Skeletal muscle cell (primary cell): ENCODE measurements at regions not wholly inside any gene's neighbourhood (a gene's known extent, or its start where the extent isn't known, plus 50 kb on each side); places are given as distances from the start of the nearest gene placed in this dataset.
"Not testable (repeated sequence)": the region's sequence is repeated elsewhere in the genome, so short reads cannot be mapped to it uniquely, and the experiment has no call there.

Source experiments
- DNase-seq: peaks from one replicate; pipeline ENCODE4 v3.0.0-alpha.2; 2010; ENCODE audit warnings: low read depth
- H3K4me3 ChIP-seq: 2 replicates; pipeline ENCODE4 v1.5.1; 2011; ENCODE audit warnings: low read depth, mild to moderate bottlenecking, control low read depth, low read length, moderate library complexity

DNA sequence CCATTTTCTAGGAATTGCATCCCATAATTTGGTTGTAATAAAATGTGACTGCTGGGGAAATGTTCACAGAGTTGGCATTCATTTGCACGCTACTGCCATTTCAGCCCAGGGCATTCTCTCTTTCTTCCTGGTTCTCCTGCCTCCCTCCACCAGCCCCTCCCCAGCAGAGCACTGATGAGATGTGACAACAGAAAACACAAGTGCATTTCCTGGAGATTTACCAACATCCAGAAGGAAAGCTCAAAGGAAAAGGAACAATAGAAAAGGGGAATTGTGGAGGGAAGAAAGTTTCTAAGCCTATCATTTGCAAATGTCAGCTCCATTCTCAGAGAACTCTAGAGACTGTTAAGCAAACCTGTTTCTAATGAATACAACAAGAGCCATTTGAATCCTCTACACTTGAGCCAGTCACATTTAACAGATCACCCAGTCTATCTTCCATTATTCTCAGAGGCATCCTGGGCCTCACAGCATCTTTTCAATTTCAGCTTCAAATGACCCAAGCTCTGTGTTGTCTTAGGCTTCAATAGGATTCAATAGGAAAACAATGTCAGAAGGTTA lies 395.6 kb upstream of the PBX1 start:
- no peak for DNase-seq
- no peak overlapping the region for H3K4me3 ChIP-seq

DNA sequence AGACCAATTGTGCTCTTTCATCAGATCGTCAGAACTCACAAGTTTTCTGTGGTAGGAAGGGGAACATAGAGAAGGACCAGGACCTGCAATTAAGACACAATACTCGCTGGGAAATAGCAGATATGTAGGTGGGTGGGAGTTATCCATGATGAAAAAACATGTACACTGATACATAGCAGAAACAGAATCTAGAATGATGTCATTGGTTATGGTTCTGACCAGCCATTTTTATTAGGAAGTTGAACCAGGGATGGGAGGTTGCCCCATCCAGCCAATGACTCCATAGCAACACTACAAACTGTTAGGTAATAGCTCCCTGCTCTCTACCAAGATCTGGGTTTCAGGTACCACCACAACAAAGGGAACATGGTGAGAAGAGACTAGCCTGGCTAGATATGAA lies 393.5 kb upstream of the PBX1 start:
- DNase-seq: no peak
- no peak overlapping the region for H3K4me3 ChIP-seq

DNA sequence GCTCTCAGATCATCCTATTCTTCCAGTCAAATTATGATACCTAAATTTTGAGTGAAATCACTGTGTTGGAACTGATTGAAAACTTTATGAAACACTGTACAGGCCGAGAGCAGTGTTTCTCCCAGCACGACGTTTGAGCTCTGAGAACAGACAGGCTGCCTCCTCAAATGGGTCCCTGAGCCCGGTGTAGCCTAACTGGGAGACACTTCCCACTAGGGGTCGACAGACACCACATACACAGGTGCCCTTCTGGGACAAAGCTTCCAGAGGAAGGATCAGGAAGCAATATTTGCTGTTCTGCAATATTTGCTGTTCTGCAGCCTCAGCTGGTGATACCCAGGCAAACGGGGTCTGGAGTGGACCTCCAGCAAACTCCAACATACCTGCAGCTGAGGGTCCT lies 392.5 kb upstream of the PBX1 start:
- DNase-seq, H3K4me3 ChIP-seq: not testable (repeated sequence)

DNA sequence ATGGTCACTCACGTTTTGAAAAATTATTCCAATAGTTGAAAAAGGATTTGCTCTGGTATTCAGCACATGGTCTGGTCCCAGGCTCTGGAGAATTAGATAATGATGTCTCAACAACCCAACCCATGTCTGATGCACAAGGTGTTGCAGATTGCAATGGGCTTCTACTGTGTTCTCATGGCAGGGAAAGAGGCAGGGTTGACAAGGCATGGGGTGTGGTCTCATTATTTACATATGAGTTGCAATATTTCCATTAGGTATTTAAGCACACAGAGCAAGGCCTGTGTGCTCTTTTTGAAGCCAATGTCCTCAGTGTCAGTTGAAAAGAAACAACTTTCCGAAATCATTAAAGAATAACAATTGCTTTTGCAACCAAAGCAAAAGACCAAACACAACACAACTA lies 381.9 kb upstream of the PBX1 start:
- no peak for DNase-seq
- no peak overlapping the region for H3K4me3 ChIP-seq

DNA sequence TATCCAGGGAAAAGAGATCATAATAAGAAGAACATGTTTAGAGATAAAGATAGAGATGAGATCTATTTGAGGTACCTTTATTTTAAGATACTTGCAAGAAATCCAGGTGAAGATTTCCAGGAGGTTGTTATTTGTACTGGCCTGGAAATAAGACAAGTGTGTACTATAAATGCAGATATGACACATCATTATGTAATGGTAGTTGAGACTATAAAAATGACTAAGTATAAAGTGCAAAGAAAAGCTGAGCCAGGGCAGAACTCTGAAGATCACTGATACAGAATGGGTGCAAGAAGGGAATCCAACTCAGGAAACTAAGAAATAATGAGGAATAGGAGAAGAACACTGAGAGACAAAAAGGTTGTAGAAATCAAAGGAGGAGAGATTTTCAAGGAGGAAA lies 378.2 kb upstream of the PBX1 start:
- H3K4me3 ChIP-seq: no peak overlapping the region
- DNase-seq: no peak

DNA sequence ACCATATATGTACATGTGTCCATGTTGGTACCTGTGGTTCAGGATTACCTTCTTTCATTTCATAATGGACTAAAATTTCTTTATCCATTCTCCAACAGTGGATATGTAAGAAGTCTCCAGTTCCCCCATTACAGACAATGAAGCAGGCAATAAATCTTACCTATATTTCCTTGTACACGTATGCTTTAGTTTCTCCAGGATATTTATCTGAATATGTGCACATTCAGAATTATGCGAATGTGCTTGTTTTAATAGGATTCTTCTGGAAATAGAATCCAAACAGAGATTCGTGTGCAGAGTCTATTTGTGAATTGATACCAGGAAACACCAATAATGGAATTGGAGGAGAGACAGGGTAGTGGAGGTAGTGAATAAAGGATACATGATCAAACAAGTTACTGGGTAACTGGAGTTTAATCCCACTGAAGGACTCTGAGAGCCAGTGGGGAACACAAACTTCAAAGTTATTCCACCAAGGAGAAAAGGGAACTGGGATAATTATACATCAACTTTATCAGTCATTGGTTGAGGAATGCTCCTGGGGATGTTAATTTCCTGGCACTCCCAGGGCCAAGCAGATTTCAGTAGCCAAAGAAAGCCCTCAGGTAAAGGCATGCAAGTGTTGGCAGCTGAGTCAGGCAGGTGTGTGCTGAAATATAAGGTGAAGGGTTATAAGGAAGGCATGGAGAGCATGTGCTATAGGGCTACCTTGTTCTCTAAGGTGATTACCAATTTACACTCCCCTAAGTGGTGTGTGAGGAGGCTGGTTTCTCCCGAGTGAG lies 374.9 kb upstream of the PBX1 start:
- no peak overlapping the region for H3K4me3 ChIP-seq
- no peak for DNase-seq

DNA sequence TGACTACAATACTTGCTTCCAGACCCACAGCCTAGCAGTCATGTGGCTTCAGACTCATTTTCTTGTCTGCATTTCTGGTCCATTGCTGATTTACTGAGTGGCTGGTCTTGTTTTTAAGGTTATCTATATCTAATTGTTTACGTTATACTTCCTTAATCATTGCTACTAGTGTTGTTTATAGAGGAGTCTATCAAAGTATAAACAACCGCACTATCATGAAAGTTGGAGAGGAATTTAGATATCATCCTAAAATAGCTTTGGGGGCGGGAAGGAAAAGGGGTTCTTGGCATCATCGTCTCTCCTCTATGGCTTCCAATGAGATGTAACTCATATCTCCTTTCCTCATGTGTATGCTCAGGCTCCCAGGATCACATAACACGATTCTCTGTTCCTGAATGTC lies 372.1 kb upstream of the PBX1 start:
- H3K4me3 ChIP-seq: no peak overlapping the region
- no peak for DNase-seq

DNA sequence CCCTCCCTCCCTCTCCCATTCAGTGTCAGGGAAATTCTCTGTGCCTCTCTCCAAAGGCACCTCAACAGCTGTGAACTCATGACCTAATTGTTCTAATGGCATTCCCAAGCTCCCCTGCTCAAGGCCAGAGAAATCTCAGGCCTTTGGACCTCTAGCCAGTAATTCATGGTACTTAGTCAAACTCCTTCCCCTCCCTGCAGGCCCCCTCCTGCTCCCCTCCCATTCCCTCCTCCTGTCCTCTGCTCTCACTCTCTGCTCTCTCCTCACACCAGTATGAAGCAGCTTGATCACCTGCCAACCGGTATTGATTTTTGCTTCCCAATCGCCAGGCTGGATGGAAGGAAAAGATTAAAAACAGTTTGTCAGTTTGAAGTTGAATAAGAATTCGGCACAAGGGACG lies 370.5 kb upstream of the PBX1 start:
- no peak for DNase-seq
- no peak overlapping the region for H3K4me3 ChIP-seq

DNA sequence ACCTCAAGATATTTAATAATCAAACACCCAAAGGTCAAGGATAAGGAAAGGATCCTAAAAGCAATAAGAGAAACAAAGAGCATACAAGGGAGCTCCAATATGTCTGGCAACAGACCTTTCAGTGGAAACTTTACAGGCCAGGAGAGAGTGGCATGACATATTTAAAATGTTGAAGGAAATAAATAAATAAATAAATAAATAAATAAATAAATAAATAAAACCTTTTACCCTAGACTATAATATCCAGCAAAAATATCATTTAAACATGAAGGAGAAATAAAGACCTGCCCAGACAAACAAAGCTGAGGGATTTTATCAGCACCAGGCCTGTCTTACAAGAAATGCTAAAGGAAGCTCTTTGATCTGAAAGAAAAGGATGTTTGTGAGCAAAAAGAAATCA lies 367.8 kb upstream of the PBX1 start:
- H3K4me3 ChIP-seq: no peak overlapping the region
- DNase-seq: no peak

DNA sequence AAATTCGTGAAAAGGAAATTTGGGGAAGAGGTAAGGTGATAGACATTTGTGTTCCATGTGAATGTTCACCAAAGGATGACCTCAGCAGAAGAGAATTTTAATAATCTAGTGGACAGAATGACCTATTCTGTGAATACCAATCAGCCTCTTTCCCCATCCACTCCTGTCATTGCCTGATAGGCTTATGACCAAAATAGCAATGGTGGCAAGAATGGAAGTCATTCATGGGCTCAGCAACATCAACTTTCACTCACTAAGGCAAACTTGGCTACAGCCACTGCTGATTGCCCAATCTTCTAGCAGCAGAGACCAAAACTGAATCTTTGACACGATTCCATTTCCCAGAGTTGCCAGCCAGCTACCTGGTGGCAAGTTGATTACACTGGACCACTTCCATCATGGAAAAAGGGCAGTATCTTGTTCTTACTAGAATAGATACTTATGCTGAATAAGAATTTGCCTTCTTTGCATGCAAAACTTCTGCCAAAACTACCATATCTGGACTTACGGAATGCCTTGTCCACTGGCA lies 348.7 kb upstream of the PBX1 start:
- no peak overlapping the region for H3K4me3 ChIP-seq
- DNase-seq: no peak

DNA sequence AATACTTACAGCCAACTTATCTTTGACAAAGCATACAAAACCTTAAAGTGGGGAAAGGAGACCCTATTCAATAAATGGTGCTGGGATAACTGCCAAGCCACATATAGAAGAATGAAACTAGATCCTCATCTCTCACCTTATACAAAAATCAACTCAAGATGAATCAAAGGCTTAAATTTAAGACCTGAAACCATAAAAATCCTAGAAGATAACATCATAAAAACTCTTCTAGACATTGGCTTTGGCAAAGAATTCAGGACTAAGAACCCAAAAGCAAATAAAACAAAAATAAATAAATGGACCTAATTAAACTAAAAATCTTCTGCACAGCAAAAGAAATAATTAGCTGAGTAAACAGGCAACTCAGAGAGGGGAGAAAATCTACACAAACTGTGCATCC lies 335.6 kb upstream of the PBX1 start:
- no peak for DNase-seq
- H3K4me3 ChIP-seq: no peak overlapping the region

DNA sequence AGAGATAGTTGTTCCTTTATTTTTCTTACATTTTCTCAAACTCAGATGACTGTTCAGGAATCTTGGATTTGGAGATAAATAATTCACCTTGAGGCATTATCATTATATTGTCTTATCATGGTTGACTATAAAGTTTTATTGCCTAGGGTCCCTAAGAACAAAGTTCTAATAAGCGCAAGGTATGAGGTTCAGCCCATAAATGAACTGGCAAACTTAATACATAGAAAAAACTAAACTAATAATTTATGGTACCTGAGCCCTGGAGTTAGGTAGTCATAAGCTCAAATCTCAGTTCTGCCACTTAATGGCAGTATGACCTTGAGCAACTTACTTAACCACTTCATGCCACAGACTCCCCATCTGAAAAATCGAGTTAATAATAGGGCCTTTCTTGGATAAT lies 334.0 kb upstream of the PBX1 start:
- H3K4me3 ChIP-seq: no peak overlapping the region
- DNase-seq: no peak

DNA sequence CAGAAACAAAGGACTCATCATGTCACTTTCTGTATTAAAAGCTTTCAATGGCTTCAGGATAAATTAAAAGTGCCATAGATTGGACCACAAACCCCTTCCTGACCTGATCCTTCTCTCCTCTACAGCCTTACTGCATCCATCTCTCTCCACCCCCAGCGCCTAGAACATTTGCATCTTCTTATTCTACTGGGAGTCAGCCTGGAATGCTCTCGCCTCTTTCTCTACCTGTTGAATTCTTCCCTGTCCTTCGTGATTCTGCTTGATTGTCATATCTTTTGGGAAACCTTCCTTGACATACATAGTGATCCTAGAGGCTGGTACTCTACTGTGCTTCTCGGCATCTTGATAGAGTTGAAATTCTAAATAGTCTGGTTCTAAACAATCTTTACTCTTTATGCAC lies 332.0 kb upstream of the PBX1 start:
- no peak for DNase-seq
- H3K4me3 ChIP-seq: no peak overlapping the region

DNA sequence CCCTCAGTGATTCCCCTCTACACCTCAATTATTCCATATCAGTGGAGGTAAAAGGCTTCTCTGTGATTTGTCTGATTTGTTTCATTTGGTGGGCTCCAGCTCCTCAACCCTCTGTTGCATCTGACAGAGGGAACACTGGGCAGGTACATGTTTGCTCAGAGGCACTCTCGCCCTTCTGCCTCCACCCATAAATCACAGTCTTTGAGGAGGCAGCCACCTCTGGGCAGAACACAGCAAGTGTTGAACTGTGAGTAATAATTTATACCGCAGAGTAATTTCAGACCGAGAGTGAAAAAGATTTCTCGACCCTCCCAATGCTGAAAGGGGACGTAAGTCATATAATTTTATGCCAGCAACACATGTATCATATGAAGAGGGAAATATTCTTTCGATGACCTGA lies 330.1 kb upstream of the PBX1 start:
- no peak overlapping the region for H3K4me3 ChIP-seq
- DNase-seq: no peak

DNA sequence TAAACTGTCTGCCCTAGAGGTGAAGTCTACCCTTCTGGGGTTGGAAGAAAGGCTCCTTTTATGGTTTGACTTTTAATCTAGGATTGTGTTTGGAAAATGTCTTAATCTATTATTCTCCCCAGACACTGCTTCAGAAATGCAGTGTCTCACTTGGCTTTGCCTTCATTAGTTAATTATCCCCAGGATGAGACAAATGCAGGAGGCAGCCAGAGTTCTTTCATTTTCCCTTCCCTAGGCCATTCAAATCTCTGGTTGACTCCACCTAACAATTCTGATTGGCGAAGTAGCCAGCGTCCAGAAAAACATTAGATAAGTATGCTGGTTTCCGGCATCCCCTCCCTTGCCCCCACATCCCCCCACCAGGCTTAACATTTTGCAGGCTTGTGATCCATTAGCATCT lies 325.8 kb upstream of the PBX1 start:
- DNase-seq: no peak
- H3K4me3 ChIP-seq: no peak overlapping the region

DNA sequence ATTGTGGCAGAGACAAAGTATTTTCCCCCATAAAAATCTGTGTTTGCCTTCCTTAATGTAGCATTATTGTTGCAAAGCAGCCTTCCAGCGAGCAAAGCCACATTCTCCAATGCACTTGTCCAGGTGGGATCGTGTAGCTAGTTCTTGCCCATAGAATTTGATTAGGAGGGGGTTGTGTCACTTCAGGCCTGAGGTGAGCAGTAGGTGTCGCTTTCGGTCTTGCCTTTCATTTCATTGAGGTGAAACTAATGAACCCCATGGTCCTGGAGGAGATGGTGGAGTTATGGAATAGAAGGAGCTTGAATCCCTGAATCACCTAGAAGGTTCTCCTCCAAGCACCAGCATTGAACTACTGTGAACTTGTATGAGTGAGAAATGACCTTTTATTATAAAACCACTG lies 318.9 kb upstream of the PBX1 start:
- no peak for DNase-seq
- H3K4me3 ChIP-seq: no peak overlapping the region

DNA sequence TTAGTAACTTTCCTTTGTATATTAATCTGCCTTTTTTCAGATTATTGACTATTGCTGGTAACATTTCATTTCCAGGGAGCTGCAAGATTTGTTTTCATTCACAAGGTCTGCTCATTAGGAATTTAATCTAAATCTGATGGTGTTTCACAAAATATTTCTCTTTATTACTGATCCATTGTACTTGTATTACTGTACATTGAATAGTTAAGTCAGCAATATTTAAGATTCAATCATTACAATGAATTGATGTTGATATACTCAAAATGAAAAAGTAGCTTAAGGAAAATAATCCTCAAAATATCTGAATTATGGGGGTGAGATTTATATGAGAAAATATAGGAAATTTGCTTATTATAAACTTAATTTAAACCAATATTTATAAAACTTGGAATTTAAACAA lies 308.6 kb upstream of the PBX1 start:
- DNase-seq: no peak
- no peak overlapping the region for H3K4me3 ChIP-seq

DNA sequence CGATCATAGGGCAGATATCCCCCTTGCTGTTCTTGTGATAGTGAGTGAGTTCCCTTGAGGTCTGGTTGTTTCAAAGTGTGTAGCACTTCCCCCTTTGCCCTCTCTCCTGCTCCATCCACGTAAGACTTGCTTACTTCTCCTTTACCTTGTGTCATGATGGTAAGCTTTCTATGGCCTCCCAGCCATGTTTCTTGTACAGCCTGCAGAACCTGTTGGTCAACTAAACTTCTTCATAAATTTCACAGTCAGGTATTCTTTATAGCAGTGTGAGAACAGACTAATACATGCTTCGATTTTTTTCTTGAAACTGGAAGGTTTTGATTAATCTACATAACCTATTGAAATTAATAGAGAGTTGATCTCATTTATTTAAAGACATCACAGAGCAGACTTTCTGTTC lies 302.5 kb upstream of the PBX1 start:
- H3K4me3 ChIP-seq: no peak overlapping the region
- DNase-seq: no peak

DNA sequence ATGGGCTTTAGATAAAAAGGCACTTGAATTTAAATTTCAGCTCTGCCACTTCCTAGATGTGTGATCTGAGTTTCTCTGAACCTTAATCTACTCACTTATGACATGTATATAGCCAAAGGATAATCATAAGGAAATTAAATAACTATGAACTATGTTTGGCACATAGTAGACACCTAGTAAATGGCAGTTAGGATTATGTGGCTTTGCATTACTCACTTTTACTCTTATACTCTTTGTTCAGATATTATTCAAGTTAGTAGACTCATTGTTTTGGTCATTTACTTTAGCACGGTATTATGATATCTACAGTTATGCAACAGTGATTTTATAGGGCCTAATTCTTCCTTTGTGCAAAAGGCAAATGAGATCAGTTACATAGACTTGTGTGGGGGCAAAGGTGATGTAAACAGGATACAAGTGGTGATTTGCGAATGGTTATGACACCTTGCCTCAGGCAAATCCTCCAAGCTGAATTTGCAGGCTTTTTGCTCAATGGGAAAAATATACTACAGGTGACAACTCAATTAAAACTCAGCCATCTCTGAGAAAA lies 297.2 kb upstream of the PBX1 start:
- H3K4me3 ChIP-seq: no peak overlapping the region
- DNase-seq: no peak

DNA sequence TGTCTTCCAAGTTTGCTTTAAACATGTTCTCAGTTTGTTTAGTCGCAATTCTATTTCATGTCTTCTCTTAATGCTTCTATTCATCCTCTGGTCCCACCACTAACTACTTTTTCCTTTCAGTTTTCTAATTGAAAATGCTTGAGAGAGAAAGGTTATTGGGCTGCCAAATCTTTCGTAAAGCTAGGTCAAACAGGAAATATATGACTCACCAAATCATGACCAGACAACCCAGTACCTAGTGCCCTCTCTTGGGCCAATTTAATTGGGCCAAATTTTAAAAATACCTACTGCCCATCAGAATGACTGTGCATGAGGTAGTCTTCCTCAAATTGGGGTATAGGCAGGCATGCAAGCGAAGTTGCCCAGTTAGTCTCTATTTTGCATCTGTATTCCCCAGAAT lies 295.4 kb upstream of the PBX1 start:
- no peak overlapping the region for H3K4me3 ChIP-seq
- DNase-seq: no peak

DNA sequence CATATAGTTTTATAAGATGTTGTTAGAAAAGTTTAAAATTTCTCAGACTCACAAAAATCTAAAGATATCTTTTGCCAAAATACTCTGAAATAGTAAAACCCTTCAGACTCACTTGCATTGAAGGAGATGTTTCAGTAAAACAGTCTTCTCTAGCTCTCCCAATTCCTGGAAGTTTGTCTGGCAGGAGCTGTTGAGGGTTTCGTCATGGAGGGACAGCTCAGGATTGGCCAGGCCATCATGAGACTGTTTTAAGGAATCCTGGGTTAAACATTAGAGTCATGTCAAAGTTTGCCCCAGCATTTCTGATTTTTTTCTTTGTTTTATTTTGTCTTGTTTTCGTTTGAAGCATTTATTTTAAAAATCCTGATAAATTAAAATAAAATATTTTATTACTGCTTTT lies 293.8 kb upstream of the PBX1 start:
- H3K4me3 ChIP-seq: no peak overlapping the region
- DNase-seq: no peak
